Astrocyte of the hippocampus (primary cell): ENCODE measurements at regions not wholly inside any gene's neighbourhood (a gene's known extent, or its start where the extent isn't known, plus 50 kb on each side); places are given as distances from the start of the nearest gene placed in this dataset.
"Not testable (repeated sequence)": the region's sequence is repeated elsewhere in the genome, so short reads cannot be mapped to it uniquely, and the experiment has no call there.

ENCODE experiments used
- DNase-seq: peaks from one replicate; pipeline ENCODE4 v3.0.0; 2011; ENCODE audit warnings: low read depth, low spot score

GRCh38 chr6:98027898-98028297 is 744.9 kb upstream of the MMS22L start:
- no peak for DNase-seq

GRCh38 chr6:98033617-98034016 is 750.6 kb upstream of the MMS22L start:
- no peak for DNase-seq

- DNase-seq: no peak
Observed at GRCh38 chr6:98036344-98036923, 753.4 kb upstream of the MMS22L start.

GRCh38 chr6:98037571-98037970 is 754.6 kb upstream of the MMS22L start:
- no peak for DNase-seq

- no peak for DNase-seq
Observed at GRCh38 chr6:98039443-98039842, 756.4 kb upstream of the MMS22L start.

DNA sequence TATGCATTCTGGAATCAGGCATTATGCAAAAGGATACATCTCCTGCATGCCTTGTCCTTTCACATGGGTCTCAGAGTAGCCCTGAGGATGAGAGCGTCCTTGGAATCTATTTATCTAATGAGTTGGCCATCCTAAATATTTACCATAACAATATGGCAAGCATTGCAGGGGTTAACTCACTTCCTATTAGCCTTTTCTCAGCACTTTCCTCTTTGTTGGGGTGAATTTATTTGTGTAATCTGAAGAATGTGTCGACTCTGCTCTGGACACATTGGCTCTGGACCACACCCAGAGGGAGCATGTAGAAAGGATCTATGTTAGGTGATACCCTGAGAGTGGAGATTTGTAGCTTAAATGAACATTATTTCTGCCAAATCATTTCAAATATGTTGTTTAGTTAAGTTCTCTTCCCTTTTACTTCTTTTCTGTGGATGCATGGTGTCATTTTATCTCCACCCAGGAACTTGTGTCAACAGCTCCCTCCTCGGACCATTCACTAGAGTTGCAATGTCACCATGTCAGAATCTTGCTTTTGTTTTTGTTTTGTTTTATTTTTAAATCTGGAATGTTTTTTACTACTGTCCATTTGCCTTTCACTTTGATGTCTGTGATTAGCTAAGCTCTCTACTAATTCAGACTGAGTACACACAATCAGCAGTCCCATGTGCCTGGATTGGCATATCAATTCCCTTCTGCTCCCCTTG is 757.0 kb upstream of the MMS22L start:
- DNase-seq: peak; percentile 53

- peak; percentile 29 for DNase-seq
Observed at GRCh38 chr6:98041056-98041455, 758.0 kb upstream of the MMS22L start.

DNA sequence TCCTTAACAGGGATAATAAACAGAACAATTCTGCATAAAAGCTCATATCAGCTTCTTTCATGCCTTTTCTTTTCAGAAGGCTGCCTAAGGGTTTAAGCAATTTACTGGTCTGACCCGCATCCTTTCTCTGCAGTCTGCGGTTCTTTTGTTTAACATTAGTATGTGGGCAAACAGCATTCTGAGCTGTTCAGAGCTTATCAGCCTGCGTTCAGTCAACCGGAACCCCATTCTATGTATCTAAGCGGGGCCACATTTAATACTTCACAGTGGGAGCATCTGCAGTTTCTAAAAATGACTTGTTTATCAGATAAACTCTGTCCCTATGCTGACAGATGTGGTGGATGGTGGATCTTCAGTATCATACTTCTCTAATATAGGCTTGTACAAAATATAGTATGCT is 758.9 kb upstream of the MMS22L start:
- DNase-seq: peak; percentile 33

GRCh38 chr6:98044151-98044561 is 761.1 kb upstream of the MMS22L start:
- DNase-seq: no peak

GRCh38 chr6:98044791-98045470 is 761.9 kb upstream of the MMS22L start:
- no peak for DNase-seq

DNA sequence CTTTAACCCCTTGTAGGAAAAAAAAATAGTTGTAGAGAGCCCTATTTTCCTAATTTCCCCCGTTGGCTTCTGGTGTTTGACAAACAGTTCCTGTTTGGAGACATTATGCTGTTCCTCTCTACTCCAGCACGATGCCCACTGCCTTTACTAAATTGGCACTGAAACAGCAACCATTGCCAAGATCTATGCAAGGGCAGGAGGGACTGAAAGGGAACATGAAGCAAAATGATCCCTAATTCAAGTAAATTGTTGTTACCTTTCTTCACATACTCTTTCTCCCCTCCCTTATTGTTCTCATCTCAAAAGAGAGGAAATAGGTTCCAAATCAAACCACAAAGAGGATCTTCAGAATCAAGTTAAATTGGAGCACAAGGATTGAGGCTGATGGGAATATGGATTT is 764.1 kb upstream of the MMS22L start:
- no peak for DNase-seq

GRCh38 chr6:98047871-98048270 is 764.9 kb upstream of the MMS22L start:
- DNase-seq: no peak

DNA sequence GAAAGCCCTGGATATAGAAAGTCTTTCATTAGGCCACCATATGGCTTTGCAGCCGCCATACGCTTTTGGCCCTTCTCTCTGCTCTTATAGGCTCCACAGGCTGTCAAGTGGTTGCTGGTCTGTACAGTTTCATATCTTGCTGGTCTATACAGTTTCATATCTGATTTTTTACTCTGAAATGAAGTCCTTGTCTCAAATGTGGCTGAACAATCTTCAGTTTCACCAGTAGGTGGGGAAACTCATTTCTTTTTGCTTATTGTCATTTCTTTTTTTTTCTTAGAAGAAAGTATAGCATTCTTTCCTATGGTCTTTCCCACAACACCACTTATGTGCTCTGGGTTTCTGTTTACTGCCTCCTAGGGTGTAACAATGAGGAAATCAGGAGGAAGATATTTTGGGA is 771.4 kb upstream of the MMS22L start:
- DNase-seq: peak; percentile 53

DNA sequence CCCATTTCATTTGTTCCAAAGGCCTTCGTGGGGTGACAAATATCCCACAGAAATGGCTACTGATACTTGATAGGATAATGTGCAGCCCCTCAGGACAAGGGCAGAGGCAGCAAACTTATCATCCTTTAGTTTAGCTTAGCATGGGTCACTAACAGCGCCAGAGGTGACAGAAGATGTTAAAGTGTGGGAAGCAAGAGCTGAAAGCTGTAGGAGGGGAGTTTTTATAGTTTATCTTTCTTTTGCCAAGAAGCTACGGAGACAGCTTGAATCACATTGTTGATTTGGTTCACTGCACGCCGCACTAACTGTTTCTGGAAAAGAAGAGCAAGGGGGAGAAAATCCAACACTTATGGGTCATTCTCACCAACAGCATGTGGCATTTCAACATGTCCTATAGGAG is 773.9 kb upstream of the MMS22L start:
- DNase-seq: no peak

DNA sequence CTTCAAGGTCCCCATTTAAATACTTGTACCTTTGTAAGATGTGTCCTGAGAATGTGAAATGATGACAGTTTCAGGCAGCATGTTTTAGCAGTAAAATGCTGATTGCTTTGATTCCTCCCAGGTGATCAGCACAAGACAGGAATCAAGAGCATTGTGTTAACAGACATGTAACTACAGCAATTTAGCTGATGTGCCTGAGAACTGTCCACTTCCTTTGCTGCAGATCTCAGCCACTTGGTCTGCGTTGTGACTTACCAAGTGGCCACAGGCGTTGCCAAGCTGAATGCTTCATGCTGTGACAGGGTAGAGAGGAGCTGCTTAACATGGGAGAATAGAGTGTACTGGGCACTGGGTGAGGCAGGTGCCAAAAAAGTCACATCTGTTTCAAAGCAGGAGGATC is 767.0 kb upstream of the POU3F2 start:
- DNase-seq: no peak

DNA sequence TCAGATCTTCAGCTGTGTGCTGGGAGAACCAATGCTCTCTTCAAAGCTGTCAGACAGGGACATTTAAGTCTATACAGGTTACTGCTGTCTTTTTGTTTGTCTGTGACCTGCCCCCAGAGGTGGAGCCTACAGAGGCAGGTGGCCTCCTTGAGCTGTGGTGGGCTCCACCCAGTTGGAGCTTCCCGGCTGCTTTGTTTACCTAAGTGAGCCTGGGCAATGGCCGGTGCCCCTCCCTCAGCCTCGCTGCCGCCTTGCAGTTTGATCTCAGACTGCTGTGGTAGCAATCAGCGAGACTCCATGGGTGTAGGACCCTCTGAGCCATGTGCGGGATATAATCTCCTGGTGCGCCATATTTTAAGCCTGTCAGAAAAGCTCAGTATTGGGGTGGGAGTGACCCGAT is 745.8 kb upstream of the POU3F2 start:
- not testable (repeated sequence) for DNase-seq

DNA sequence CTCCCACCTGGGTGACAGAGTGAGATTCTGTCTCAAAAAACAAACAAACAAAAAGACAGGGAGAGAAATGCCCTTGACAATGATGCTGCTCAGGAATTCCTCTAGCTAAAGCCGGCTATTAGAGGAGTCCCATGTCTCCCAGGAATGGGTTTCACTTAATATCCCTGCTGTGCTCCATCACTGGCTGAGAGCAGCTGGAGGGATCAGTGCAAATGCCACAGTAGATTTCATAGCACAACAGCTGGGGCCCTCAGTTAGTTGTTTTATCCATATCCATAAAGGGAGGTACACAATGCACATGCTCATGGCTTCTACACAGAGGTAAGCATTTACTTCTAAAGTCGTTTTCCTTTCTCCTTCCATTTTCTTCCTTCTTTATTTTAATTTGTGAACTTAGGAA is 742.0 kb upstream of the POU3F2 start:
- no peak for DNase-seq

DNA sequence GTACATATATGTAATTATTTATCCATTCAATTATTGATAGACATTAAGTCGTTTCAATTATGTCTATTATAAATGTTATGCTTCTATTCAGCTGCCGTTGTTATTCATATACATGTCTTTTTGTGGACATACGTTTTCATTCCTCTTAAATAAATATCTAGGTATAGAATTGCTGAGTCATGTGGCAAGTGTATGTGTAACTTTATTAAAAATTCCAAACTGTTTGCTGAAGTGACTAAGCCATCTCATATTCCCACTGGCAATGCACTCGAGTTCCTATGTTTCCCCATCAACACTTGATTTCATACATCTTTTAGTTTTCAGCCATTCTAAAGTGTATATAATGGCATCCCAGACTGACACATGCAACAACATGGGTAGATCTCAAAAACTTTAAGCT is 739.7 kb upstream of the POU3F2 start:
- DNase-seq: no peak

GRCh38 chr6:98107801-98108200 is 726.6 kb upstream of the POU3F2 start:
- DNase-seq: no peak

GRCh38 chr6:98116455-98116854 is 717.9 kb upstream of the POU3F2 start:
- DNase-seq: no peak

GRCh38 chr6:98117068-98117467 is 717.3 kb upstream of the POU3F2 start:
- no peak for DNase-seq

- peak; percentile 42 for DNase-seq
Observed at GRCh38 chr6:98118397-98119045, 715.9 kb upstream of the POU3F2 start.

GRCh38 chr6:98124171-98124570 is 710.2 kb upstream of the POU3F2 start:
- DNase-seq: peak; percentile 31
